ENCODE measurements at regions not wholly inside any gene's neighbourhood (a gene's known extent, or its start where the extent isn't known, plus 50 kb on each side); places are given as distances from the start of the nearest gene placed in this dataset.

DNA sequence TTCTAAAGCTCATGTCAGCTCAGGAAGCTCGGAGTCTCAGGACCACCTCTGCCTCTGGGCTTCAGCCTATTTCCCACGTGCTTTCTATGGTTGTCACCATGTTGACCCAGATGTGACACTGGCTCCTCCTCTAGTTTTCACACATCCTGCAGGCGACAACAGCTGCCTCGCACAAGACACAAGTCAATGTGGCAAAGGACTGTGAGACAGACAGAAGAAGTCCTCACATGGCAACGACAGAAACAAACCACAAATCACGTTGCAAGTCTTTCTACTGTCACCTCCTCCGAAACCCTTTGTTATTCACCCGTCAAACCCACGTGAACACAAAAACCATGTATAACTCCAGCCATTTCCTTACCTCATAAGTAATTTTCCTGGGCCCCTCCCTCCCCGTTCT is 194.5 kb downstream of the MEX3B start:
- TF ChIP-seq GATA2 (IDR thresholded peaks at IDR 0.05; ENCODE audit: low read depth, low read length), result no peak

DNA sequence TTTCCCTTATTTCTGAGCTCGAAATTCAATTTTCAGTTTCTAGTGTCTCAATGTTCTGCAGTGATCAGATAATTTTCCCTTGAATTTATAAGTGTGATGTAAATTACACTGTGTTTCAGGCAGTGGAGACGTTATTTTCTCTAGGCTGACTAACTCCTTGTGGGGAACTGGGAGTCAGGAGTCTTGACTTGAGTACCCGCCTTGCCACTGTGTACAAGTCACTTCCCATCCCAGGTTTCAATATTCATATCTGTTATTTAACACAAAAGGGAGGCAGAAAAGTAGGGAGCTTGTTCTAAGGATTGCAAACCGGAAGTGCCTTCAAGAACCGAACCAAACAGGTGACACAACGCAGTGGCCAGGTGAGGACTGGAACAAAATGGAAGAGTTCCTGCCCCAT is 196.5 kb downstream of the MEX3B start:
- TF ChIP-seq GATA3 (IDR thresholded peaks at IDR 0.05; ENCODE audit: low read depth, low read length) (no peak), GATA2 (IDR thresholded peaks at IDR 0.05; ENCODE audit: low read depth, low read length) (no peak)

DNA sequence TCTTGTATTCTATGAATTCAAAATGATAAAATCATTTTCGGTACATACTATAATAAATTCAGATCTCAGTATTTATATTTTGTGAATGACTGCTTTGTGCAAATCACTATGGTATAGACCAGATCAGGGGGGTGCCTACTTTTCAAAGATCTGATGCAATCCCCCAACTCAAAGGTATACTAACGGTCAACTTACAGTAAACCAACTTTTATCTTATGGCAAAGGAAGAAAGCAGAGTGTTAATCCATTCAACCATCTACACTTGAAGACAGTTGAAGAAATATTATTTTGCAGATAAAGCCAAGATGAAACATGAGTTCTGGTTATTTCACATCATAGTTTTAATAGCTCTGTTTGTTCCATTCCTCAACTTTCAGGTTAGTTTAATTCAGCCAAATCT is 197.1 kb downstream of the MEX3B start:
- TF ChIP-seq GATA3 (IDR thresholded peaks at IDR 0.05; ENCODE audit: low read depth, low read length) (no peak), GATA2 (IDR thresholded peaks at IDR 0.05; ENCODE audit: low read depth, low read length) (no peak)

- TF ChIP-seq GATA3 (IDR thresholded peaks at IDR 0.05; ENCODE audit: low read depth, low read length) (no peak), GATA2 (IDR thresholded peaks at IDR 0.05; ENCODE audit: low read depth, low read length) (no peak)
Measured at GRCh38 chr15:81843757-81844407, 201.9 kb downstream of the MEX3B start.

DNA sequence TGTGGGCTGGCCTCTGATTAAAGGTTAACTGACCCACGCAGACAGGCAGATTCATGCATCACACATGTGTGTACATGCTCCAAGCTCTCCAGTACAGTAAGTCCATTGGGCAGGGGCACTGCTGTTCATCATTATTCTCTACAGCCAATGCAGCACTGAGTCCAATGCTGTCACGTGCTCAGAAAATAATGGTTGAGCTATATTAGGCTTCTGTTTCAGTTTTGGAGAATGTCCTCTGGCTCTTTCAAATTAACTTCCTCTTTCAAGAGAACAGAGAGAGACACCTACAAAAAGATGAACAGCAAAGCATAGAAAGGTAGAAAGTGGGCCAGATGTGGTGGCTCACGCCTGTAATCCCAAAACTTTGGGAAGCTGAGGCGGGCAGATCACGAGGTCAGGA is 202.6 kb downstream of the MEX3B start:
- no peak for TF ChIP-seq GATA2 (IDR thresholded peaks at IDR 0.05; ENCODE audit: low read depth, low read length)
- TF ChIP-seq GATA3 (IDR thresholded peaks at IDR 0.05; ENCODE audit: low read depth, low read length), result no peak

DNA sequence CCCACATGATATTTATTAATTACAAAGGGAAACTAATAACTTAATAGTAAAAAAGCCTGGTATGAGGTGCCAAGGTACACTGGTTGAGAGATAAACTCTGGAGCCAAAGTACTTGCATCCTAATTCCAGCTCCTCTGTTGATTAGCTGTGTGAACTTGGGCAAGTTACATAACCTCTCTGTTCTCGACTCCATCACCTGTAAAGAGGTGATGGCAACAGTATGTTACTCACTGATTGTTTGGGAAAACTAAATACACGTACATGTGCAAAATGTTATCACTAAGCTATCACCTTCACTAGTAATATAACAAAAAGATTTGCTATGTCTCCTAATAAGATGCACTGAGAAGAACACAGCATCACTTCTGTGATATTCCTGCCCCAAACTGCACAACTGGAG is 206.4 kb downstream of the MEX3B start:
- TF ChIP-seq GATA2 (IDR thresholded peaks at IDR 0.05; ENCODE audit: low read depth, low read length) (no peak), GATA3 (IDR thresholded peaks at IDR 0.05; ENCODE audit: low read depth, low read length) (no peak)

DNA sequence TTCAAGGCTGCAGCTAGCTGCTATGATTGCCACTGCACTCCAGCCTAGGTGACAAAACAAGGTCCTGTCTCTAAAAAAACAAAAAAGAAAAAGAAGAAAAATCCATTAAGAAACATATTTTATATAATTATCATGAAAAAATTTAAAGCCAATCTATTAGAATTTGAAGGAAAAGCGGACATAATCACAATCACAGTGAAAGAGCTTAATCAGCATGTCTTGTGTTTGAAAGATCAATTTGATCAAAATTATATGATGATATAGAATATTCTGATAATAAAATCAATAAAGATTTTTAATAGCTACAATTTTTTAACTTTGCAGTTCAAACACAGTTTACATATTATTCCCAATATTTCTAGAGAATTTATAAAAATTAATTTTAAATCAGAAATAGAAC is 210.1 kb downstream of the MEX3B start:
- TF ChIP-seq GATA3 (IDR thresholded peaks at IDR 0.05; ENCODE audit: low read depth, low read length) (no peak), GATA2 (IDR thresholded peaks at IDR 0.05; ENCODE audit: low read depth, low read length) (no peak)

DNA sequence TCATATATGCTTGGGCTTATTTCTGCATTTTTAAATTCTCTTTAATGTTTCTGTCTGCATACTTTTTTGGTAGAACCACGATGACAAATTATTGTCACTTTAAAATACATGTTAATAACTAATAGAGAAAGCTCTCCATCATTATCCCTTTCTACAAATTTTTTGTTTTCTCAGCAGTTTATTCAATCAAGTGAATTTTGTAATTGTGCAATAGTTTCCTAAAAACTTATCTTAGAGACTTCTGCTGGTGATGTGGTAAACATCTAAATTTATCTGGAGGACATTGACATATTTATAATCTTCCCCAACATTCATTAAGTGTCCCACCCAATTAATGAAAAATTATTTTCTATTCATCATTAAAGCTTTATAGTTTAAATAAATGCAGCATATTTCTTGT is 215.3 kb downstream of the MEX3B start:
- no peak for TF ChIP-seq GATA3 (IDR thresholded peaks at IDR 0.05; ENCODE audit: low read depth, low read length)
- TF ChIP-seq GATA2 (IDR thresholded peaks at IDR 0.05; ENCODE audit: low read depth, low read length), result no peak

- TF ChIP-seq GATA2 (IDR thresholded peaks at IDR 0.05; ENCODE audit: low read depth, low read length) (no peak), GATA3 (IDR thresholded peaks at IDR 0.05; ENCODE audit: low read depth, low read length) (no peak)
Measured at GRCh38 chr15:81829918-81830317, 215.9 kb downstream of the MEX3B start.

- no peak for TF ChIP-seq GATA3 (IDR thresholded peaks at IDR 0.05; ENCODE audit: low read depth, low read length)
Measured at GRCh38 chr15:81828135-81828534, 217.7 kb downstream of the MEX3B start.

DNA sequence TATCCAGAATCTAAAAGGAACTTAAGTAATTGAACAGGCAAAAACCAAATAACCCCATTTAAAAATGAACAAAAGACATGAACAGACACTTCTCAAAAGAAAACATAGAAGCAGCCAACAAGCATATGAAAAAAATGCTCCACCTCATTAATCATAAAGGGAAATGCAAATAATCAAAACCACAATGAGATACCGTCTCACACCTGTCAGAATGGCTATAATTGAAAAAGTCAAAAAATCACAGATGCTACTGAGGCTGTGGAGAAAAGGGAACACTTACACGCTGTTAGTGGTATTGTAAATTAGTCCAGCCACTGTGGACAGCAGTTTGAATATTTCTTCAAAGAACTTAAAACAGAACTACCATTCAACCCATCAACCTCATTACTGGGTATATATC is 220.7 kb downstream of the MEX3B start:
- no peak for TF ChIP-seq GATA2 (IDR thresholded peaks at IDR 0.05; ENCODE audit: low read depth, low read length)
- TF ChIP-seq GATA3 (IDR thresholded peaks at IDR 0.05; ENCODE audit: low read depth, low read length), result no peak

- no peak for TF ChIP-seq GATA2 (IDR thresholded peaks at IDR 0.05; ENCODE audit: low read depth, low read length)
- TF ChIP-seq GATA3 (IDR thresholded peaks at IDR 0.05; ENCODE audit: low read depth, low read length), result no peak
Measured at GRCh38 chr15:81819924-81820635, 225.7 kb downstream of the MEX3B start.

GRCh38 chr15:81814882-81815455 is 230.8 kb downstream of the MEX3B start:
- TF ChIP-seq GATA3 (IDR thresholded peaks at IDR 0.05; ENCODE audit: low read depth, low read length), result no peak

GRCh38 chr15:81813215-81813614 is 232.6 kb downstream of the MEX3B start:
- TF ChIP-seq GATA3 (IDR thresholded peaks at IDR 0.05; ENCODE audit: low read depth, low read length) (no peak), GATA2 (IDR thresholded peaks at IDR 0.05; ENCODE audit: low read depth, low read length) (no peak)

GRCh38 chr15:81812456-81812855 is 233.4 kb downstream of the MEX3B start:
- TF ChIP-seq GATA3 (IDR thresholded peaks at IDR 0.05; ENCODE audit: low read depth, low read length) (no peak), GATA2 (IDR thresholded peaks at IDR 0.05; ENCODE audit: low read depth, low read length) (no peak)

All from SH-SY5Y (cell line).